HG02938 (cell line): ENCODE measurements at regions not wholly inside any gene's neighbourhood (a gene's known extent, or its start where the extent isn't known, plus 50 kb on each side); places are given as distances from the start of the nearest gene placed in this dataset.

ENCODE experiments used
- ATAC-seq: cut with Tn5 transposase; IDR thresholded peaks from one replicate; pipeline ENCODE4 v1.9.1; 2021; ENCODE audit warnings: mild to moderate bottlenecking, moderate library complexity; ENCODE audit not compliant: unreplicated experiment

GRCh38 chr1:229883504-229884200, 183.4 kb upstream of the GALNT2 start:
- no peak for ATAC-seq

GRCh38 chr1:229884765-229885164, 182.3 kb upstream of the GALNT2 start:
- ATAC-seq: no peak

GRCh38 chr1:229885568-229886495, 181.2 kb upstream of the GALNT2 start:
- no peak for ATAC-seq

GRCh38 chr1:229886636-229887035, 180.4 kb upstream of the GALNT2 start:
- no peak for ATAC-seq

- no peak for ATAC-seq
Measured at GRCh38 chr1:229887043-229887822, 179.8 kb upstream of the GALNT2 start.

GRCh38 chr1:229888157-229888556, 178.9 kb upstream of the GALNT2 start:
- ATAC-seq: no peak

- ATAC-seq: no peak
Measured at GRCh38 chr1:229888561-229889001, 178.5 kb upstream of the GALNT2 start.

GRCh38 chr1:229889031-229889517, 178.0 kb upstream of the GALNT2 start:
- ATAC-seq: no peak

- ATAC-seq: no peak
Measured at GRCh38 chr1:229891227-229891626, 175.8 kb upstream of the GALNT2 start.

GRCh38 chr1:229892515-229893117, 174.4 kb upstream of the GALNT2 start:
- ATAC-seq: no peak

- no peak for ATAC-seq
Measured at GRCh38 chr1:229893762-229894444, 173.1 kb upstream of the GALNT2 start.

GRCh38 chr1:229894532-229894931, 172.5 kb upstream of the GALNT2 start:
- ATAC-seq: no peak

GRCh38 chr1:229895605-229896004, 171.4 kb upstream of the GALNT2 start:
- ATAC-seq: no peak

- no peak for ATAC-seq
Measured at GRCh38 chr1:229896306-229896705, 170.7 kb upstream of the GALNT2 start.

GRCh38 chr1:229896861-229897260, 170.2 kb upstream of the GALNT2 start:
- no peak for ATAC-seq

GRCh38 chr1:229897501-229897900, 169.5 kb upstream of the GALNT2 start:
- ATAC-seq: no peak

GRCh38 chr1:229900220-229900619, 166.8 kb upstream of the GALNT2 start:
- ATAC-seq: no peak

- no peak for ATAC-seq
Measured at GRCh38 chr1:229905031-229905545, 161.9 kb upstream of the GALNT2 start.

- ATAC-seq: no peak
Measured at GRCh38 chr1:229905652-229906051, 161.4 kb upstream of the GALNT2 start.
